A549 (cell line): ENCODE measurements at regions not wholly inside any gene's neighbourhood (a gene's known extent, or its start where the extent isn't known, plus 50 kb on each side); places are given as distances from the start of the nearest gene placed in this dataset.

Experiments
- ATAC-seq, 2 experiments: fragments of 200-7000 bp in 1 of 2; fragments of >200 bp in 1 of 2; cut with Nextera tagmentation in 1 of 2; cut with Tn5 transposase in 1 of 2; 3 replicates each; pipeline versions ENCODE4 v1.8.0 to v1.9.1; 2018 to 2020; ENCODE audit warnings: mild to moderate bottlenecking in 1 of 2, moderate library complexity in 1 of 2
- CTCF ChIA-PET: fragments of 300-600 bp; sonication (Branson Sonifier 250); formaldehyde crosslinking; extraction: SDS; loops from one replicate; lab custom pipeline; 2021; ENCODE audit warnings: antibody characterized with exemption, inconsistent platforms; lab: Yijun Ruan, JAX
- POLR2A ChIA-PET: fragments of 350-600 bp; formaldehyde crosslinking; extraction: SDS; loops from one replicate; lab custom pipeline; 2021; ENCODE audit warnings: antibody characterized with exemption, inconsistent platforms; lab: Yijun Ruan, JAX
- DNase-seq, 2 experiments: peaks; one replicate each; pipeline versions ENCODE4 v3.0.0 to v3.0.0-alpha.2; 2011 to 2016; ENCODE audit warnings: low read depth in 1 of 2, low spot score in 1 of 2
- FAIRE-seq: peaks from 2 replicates; lab custom pipeline; 2011; peaks lifted over from hg19 to GRCh38; lab: Jason Lieb, UNC
- H3K27ac ChIP-seq, 2 experiments: fragments of >200 bp; sonication (Bioruptor Twin); formaldehyde crosslinking; 3 replicates each; pipeline ENCODE4 v1.5.1; 2016 to 2017
- H3K4me1 ChIP-seq: fragments of >200 bp; sonication (Bioruptor Twin); formaldehyde crosslinking; 3 replicates; pipeline ENCODE4 v1.6.1; 2016
- H3K4me2 ChIP-seq: fragments of >200 bp; sonication (Bioruptor Twin); formaldehyde crosslinking; 3 replicates; pipeline ENCODE4 v1.6.1; 2016
- H3K4me3 ChIP-seq: fragments of >200 bp; sonication (Bioruptor Twin); formaldehyde crosslinking; 3 replicates; pipeline ENCODE4 v1.5.1; 2016
- H3K9me3 ChIP-seq: fragments of >200 bp; sonication (Bioruptor Twin); formaldehyde crosslinking; 3 replicates; pipeline ENCODE4 v1.6.1; 2016
- CBX8 ChIP-seq: fragments of 200-600 bp; sonication (generic); IDR thresholded peaks from 2 replicates; pipeline ENCODE4 v1.6.1; 2016
- CEBPB ChIP-seq, 2 experiments: fragments of >200 bp in 1 of 2; sonication (Bioruptor Twin) in 1 of 2; formaldehyde crosslinking in 1 of 2; IDR thresholded peaks; 2 replicates each; pipeline ENCODE4 v1.6.1; 2012 to 2016
- CHD2 ChIP-seq: fragments of 150-350 bp; IDR thresholded peaks from 2 replicates; pipeline ENCODE4 v1.6.1; 2014; ENCODE audit warnings: low read length; ENCODE audit not compliant: partially characterized antibody
- CHD4 ChIP-seq: fragments of 200-600 bp; sonication (generic); IDR thresholded peaks from 2 replicates; pipeline ENCODE4 v1.6.1; 2016; ENCODE audit warnings: antibody characterized with exemption, mild to moderate bottlenecking, borderline replicate concordance
- EP300 ChIP-seq, 2 experiments: fragments of >200 bp; sonication (Bioruptor Twin); formaldehyde crosslinking; IDR thresholded peaks; 2 replicates in 1 of 2; 3 replicates in 1 of 2; pipeline ENCODE4 v1.6.1; 2016 to 2017
- FOSB ChIP-seq: fragments of 250-450 bp; sonication (Bioruptor Pico); IDR thresholded peaks from 2 replicates; pipeline ENCODE4 v1.5.0; 2020; ENCODE audit warnings: mild to moderate bottlenecking, moderate library complexity
- FOXS1 ChIP-seq: fragments of 250-450 bp; sonication (Bioruptor Pico); IDR thresholded peaks from 2 replicates; pipeline ENCODE4 v1.5.0; 2020; ENCODE audit warnings: mild to moderate bottlenecking, moderate library complexity
- HEYL ChIP-seq: fragments of 250-450 bp; sonication (Bioruptor Pico); IDR thresholded peaks from 2 replicates; pipeline ENCODE4 v1.8.0; 2021; ENCODE audit warnings: mild to moderate bottlenecking, moderate library complexity
- HOXA7 ChIP-seq: fragments of 250-450 bp; sonication (Bioruptor Pico); IDR thresholded peaks from 2 replicates; pipeline ENCODE4 v1.5.0; 2020; ENCODE audit warnings: mild to moderate bottlenecking, moderate library complexity
- HOXB13 ChIP-seq: fragments of 250-450 bp; sonication (Bioruptor Pico); IDR thresholded peaks from 2 replicates; pipeline ENCODE4 v1.5.0; 2020; ENCODE audit warnings: low read depth, mild to moderate bottlenecking, moderate library complexity
- JUN ChIP-seq, 2 experiments: fragments of >200 bp; sonication (Bioruptor Twin); formaldehyde crosslinking; IDR thresholded peaks; 2 replicates in 1 of 2; 3 replicates in 1 of 2; pipeline ENCODE4 v1.6.1; 2016 to 2017
- JUNB ChIP-seq: fragments of >200 bp; sonication (Bioruptor Twin); formaldehyde crosslinking; IDR thresholded peaks from 2 replicates; pipeline ENCODE4 v1.6.1; 2016
- KDM1A ChIP-seq: fragments of 200-600 bp; sonication (generic); IDR thresholded peaks from 2 replicates; pipeline ENCODE4 v1.6.1; 2016; ENCODE audit warnings: low read depth, mild to moderate bottlenecking
- MAFK ChIP-seq: fragments of 450-650 bp; IDR thresholded peaks from 2 replicates; pipeline ENCODE4 v1.6.1; 2014; ENCODE audit not compliant: partially characterized antibody
- MAX ChIP-seq: IDR thresholded peaks from 2 replicates; pipeline ENCODE4 v1.6.1; 2012
- MAZ ChIP-seq: fragments of 150-350 bp; IDR thresholded peaks from 2 replicates; pipeline ENCODE4 v1.6.1; 2014; ENCODE audit warnings: antibody characterized with exemption, low read depth, low read length, borderline replicate concordance
- MYC ChIP-seq: IDR thresholded peaks from 2 replicates; pipeline ENCODE4 v1.6.1; 2012; ENCODE audit warnings: mild to moderate bottlenecking, inconsistent platforms, low read length, improper control_type of control experiment, borderline replicate concordance
- NPAS2 ChIP-seq: fragments of 250-450 bp; sonication (Bioruptor Pico); IDR thresholded peaks from 2 replicates; pipeline ENCODE4 v1.8.0; 2022; ENCODE audit warnings: mild to moderate bottlenecking, moderate library complexity, borderline replicate concordance
- PHF8 ChIP-seq: fragments of 200-600 bp; sonication (generic); IDR thresholded peaks from 2 replicates; pipeline ENCODE4 v1.6.1; 2016; ENCODE audit warnings: low read depth, mild to moderate bottlenecking, antibody characterized with exemption, moderate library complexity, borderline replicate concordance
- POLR2A ChIP-seq: IDR thresholded peaks from 2 replicates; pipeline ENCODE4 v1.6.1; 2012; ENCODE audit warnings: mild to moderate bottlenecking, low read length
- RARB ChIP-seq: fragments of 250-450 bp; sonication (Bioruptor Pico); IDR thresholded peaks from 2 replicates; pipeline ENCODE4 v1.8.0; 2021; ENCODE audit warnings: mild to moderate bottlenecking, moderate library complexity
- RFX5 ChIP-seq: fragments of 450-650 bp; IDR thresholded peaks from 2 replicates; pipeline ENCODE4 v1.7.1; 2014; ENCODE audit warnings: antibody characterized with exemption, mild to moderate bottlenecking, moderate library complexity
- RNF2 ChIP-seq: fragments of 200-600 bp; sonication (generic); IDR thresholded peaks from 2 replicates; pipeline ENCODE4 v1.6.1; 2016; ENCODE audit warnings: low read depth, mild to moderate bottlenecking, antibody characterized with exemption, moderate library complexity, borderline replicate concordance
- SMC3 ChIP-seq: fragments of >200 bp; sonication (Bioruptor Twin); formaldehyde crosslinking; IDR thresholded peaks from 3 replicates; pipeline ENCODE4 v1.6.1; 2018; ENCODE audit warnings: inconsistent platforms
- TFCP2L1 ChIP-seq: fragments of 250-450 bp; sonication (Bioruptor Pico); IDR thresholded peaks from 2 replicates; pipeline ENCODE4 v1.5.0; 2021; ENCODE audit warnings: mild to moderate bottlenecking
- TP53 ChIP-seq: fragments of 250-450 bp; sonication (Bioruptor Pico); IDR thresholded peaks from 2 replicates; pipeline ENCODE4 v1.5.0; 2021; ENCODE audit warnings: mild to moderate bottlenecking, moderate library complexity
- ZSCAN20 ChIP-seq: fragments of 250-450 bp; sonication (Bioruptor Pico); IDR thresholded peaks from 2 replicates; pipeline ENCODE4 v1.8.0; 2022; ENCODE audit warnings: mild to moderate bottlenecking, moderate library complexity
- WGBS: methylation state at CpG from one replicate; pipeline ENCODE4 v1.1.6; 2017; ENCODE audit errors: missing lambda C conversion rate; 5-methylcytosine and 5-hydroxymethylcytosine counted together
- TF ChIP-seq, protein P1 (sequence below): IDR thresholded peaks from 2 replicates; pipeline ENCODE4 v1.6.1; 2012; ENCODE audit warnings: low read depth, borderline replicate concordance
- TF ChIP-seq, protein P2 (sequence below): fragments of 250-450 bp; sonication (Bioruptor Pico); IDR thresholded peaks from 2 replicates; pipeline ENCODE4 v1.5.0; 2020; ENCODE audit warnings: low read depth, mild to moderate bottlenecking, moderate library complexity

DNA sequence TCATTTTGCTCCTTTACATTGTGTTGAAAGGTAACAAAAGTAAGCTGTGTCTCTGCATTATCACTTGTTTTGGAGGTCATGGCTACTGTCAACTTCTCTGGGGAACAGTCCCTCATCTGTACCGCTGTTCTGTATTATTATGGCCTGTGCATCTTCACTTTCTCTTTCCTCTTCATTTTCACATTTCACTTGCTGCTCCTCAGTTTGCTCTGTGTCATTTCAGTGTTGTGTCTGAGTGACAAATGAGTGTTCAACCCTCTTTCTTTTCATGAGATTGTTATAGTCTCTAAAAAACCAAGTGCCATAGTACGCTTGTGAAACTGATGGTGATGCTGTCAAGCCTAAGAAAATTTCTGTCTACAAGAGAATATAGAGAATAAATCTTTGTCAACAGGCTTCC lies 122.0 kb upstream of the FER start:
- Histone ChIP-seq H3K4me1 (no peaks in the 10 kb centered on the region), H3K9me3 (no peaks in the 10 kb centered on the region)
- WGBS = 37% methylated on average over 2 of the region's 2 CpGs
- ATAC-seq = no peak
- no peak for TF ChIP-seq SMC3
- TF ChIP-seq, protein P1, sequence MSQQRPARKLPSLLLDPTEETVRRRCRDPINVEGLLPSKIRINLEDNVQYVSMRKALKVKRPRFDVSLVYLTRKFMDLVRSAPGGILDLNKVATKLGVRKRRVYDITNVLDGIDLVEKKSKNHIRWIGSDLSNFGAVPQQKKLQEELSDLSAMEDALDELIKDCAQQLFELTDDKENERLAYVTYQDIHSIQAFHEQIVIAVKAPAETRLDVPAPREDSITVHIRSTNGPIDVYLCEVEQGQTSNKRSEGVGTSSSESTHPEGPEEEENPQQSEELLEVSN = no peak
- TF ChIP-seq, all 56 proteins: peak for 0
- Histone ChIP-seq H3K4me2 (no peak overlapping the region), H3K4me3 (no peak overlapping the region), H3K27ac (no peak overlapping the region)
- ChIA-PET CTCF (no interaction called here), POLR2A (no interaction called here)
- DNase-seq (no peak), FAIRE-seq (no peak)

- H3K4me3 ChIP-seq = no peak overlapping the region
- H3K9me3 ChIP-seq = no peaks in the 10 kb centered on the region
- DNase-seq (no peak), ATAC-seq (no peak), FAIRE-seq (no peak)
- H3K27ac ChIP-seq = no peak overlapping the region
- TF ChIP-seq MAZ = no peak
- CTCF ChIA-PET = interaction anchor here (0.6 kb wide), 1 partner anchor 10 kb away, joined by 3 read pairs; no protein-coding TSS in a partner anchor
- POLR2A ChIA-PET = no interaction called here
- no peaks in the 10 kb centered on the region for H3K4me1 ChIP-seq
- H3K4me2 ChIP-seq = no peak overlapping the region
Measured at GRCh38 chr5:108623826-108624225, 123.9 kb upstream of the FER start.

- Histone ChIP-seq H3K4me3 (no peak overlapping the region), H3K4me1 (no peaks in the 10 kb centered on the region), H3K4me2 (no peak overlapping the region), H3K27ac (no peak overlapping the region), H3K9me3 (no peaks in the 10 kb centered on the region)
- no peak for TF ChIP-seq RFX5
- TF ChIP-seq MYC = no peak
- TF ChIP-seq, protein P1 = no peak
- TF ChIP-seq HOXB13 = no peak
- no peak for TF ChIP-seq HOXA7 (CRISPR knock-in tag)
- TF ChIP-seq EP300 (IDR thresholded peaks at IDR 0.05) = no peak
- TF ChIP-seq JUNB = no peak
- no peak for TF ChIP-seq FOXS1 (CRISPR knock-in tag)
- TF ChIP-seq PHF8 = no peak
- TF ChIP-seq TP53 (CRISPR knock-in tag) = no peak
- TF ChIP-seq MAX = no peak
- TF ChIP-seq HEYL (CRISPR knock-in tag) = no peak
- no peak for TF ChIP-seq NPAS2 (CRISPR knock-in tag)
- TF ChIP-seq RARB (CRISPR knock-in tag) = no peak
- TF ChIP-seq, protein P2, sequence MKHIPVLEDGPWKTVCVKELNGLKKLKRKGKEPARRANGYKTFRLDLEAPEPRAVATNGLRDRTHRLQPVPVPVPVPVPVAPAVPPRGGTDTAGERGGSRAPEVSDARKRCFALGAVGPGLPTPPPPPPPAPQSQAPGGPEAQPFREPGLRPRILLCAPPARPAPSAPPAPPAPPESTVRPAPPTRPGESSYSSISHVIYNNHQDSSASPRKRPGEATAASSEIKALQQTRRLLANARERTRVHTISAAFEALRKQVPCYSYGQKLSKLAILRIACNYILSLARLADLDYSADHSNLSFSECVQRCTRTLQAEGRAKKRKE (CRISPR knock-in tag) = no peak
- no peak for TF ChIP-seq JUN (IDR thresholded peaks at IDR 0.05)
- no peak for TF ChIP-seq CBX8
- no peak for TF ChIP-seq CEBPB (IDR thresholded peaks at IDR 0.05)
- no peak for TF ChIP-seq RNF2
- ChIA-PET POLR2A (no interaction called here), CTCF (interaction anchor here (0.6 kb wide), 1 partner anchor 12 kb away, joined by 5 read pairs; no protein-coding TSS in a partner anchor)
- FAIRE-seq (no peak), DNase-seq (no peak), ATAC-seq (no peak)
- WGBS = 27% methylated on average over 6 of the region's 6 CpGs
Measured at GRCh38 chr5:108620516-108620915, 127.2 kb upstream of the FER start.

DNA sequence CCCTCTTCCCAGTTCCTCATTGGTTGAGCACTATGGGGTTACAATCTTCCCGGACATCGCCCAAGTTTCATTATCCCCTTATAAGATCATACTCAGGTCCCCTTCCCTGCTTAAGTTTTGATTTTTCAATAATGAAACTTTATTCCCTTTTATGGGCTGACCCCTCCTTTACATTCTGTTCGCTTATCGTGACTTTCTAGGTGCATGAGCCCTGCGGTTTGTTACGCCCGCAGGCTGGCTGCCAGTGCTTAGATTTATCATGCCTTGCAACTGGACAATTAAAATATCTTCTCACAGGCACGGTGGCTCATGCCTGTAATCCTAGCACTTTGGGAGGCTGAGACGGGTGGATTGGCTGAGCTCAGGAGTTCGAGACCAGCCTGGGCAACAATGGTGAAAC lies 127.9 kb upstream of the FER start:
- DNase-seq (no peak), FAIRE-seq (no peak), ATAC-seq (no peak)
- 57% methylated on average over 10 of the region's 10 CpGs for WGBS
- Histone ChIP-seq H3K4me2 (no peak overlapping the region), H3K9me3 (no peaks in the 10 kb centered on the region), H3K4me1 (no peaks in the 10 kb centered on the region), H3K4me3 (no peak overlapping the region), H3K27ac (no peak overlapping the region)
- CTCF ChIA-PET = no interaction called here
- TF ChIP-seq CHD4 = no peak
- TF ChIP-seq ZSCAN20 = no peak
- TF ChIP-seq POLR2A = no peak
- TF ChIP-seq FOXS1 (CRISPR knock-in tag) = no peak
- TF ChIP-seq CHD2 = no peak
- no peak for TF ChIP-seq KDM1A
- TF ChIP-seq MAFK = no peak
- TF ChIP-seq NPAS2 (CRISPR knock-in tag) = no peak
- TF ChIP-seq FOSB = no peak
- no peak for TF ChIP-seq MAZ
- no peak for TF ChIP-seq TFCP2L1 (CRISPR knock-in tag)
- POLR2A ChIA-PET = no interaction called here
